ENCODE measurements at regions not wholly inside any gene's neighbourhood (a gene's known extent, or its start where the extent isn't known, plus 50 kb on each side); places are given as distances from the start of the nearest gene placed in this dataset.

- no peak overlapping the region for H2BK20ac ChIP-seq (ENCODE audit: low read depth, low read length, poor library complexity, severe bottlenecking)
- no peak overlapping the region for H2AFZ ChIP-seq (ENCODE audit: low read length)
- no peak for DNase-seq
- H3K4me1 ChIP-seq (ENCODE audit: insufficient read depth, low read length) = no peaks in the 10 kb centered on the region
- no peak overlapping the region for H3K27ac Mint-ChIP-seq
- no peak overlapping the region for H3K4me3 Mint-ChIP-seq
- no peaks in the 10 kb centered on the region for H4K20me1 ChIP-seq (ENCODE audit: control insufficient read depth, insufficient read depth, insufficient read length)
- H3K14ac ChIP-seq (ENCODE audit: insufficient read depth, low read length) = no peak overlapping the region
- H2BK12ac ChIP-seq (ENCODE audit: insufficient read length, low read depth, low read length) = no peak overlapping the region
- H3K4me2 ChIP-seq (ENCODE audit: insufficient read depth, insufficient read length, low read length) = no peak overlapping the region
- no peak overlapping the region for H2AK5ac ChIP-seq (ENCODE audit: insufficient read length, low read length)
- H3T11ph ChIP-seq (ENCODE audit: low read length) = no peak overlapping the region
- TF ChIP-seq CTCF (conservative IDR thresholded peaks at IDR 0.05) = no peak
- H3K23me2 ChIP-seq (ENCODE audit: insufficient read length, low read depth, low read length, poor library complexity, severe bottlenecking) = no peaks in the 10 kb centered on the region
- H3K27ac ChIP-seq (ENCODE audit: insufficient read length, low read depth, low read length) = no peak overlapping the region
- no peaks in the 10 kb centered on the region for H3K9me3 ChIP-seq (ENCODE audit: control insufficient read depth, low read depth, low read length)
- H3K18ac ChIP-seq (ENCODE audit: insufficient read length, low read depth, low read length) = no peak overlapping the region
- no peaks in the 10 kb centered on the region for H3K79me1 ChIP-seq (ENCODE audit: insufficient read depth, low read depth, low read length, poor library complexity, severe bottlenecking)
- H4K8ac ChIP-seq (replicated peaks; ENCODE audit: insufficient read length, low read depth, low read length) = no peak overlapping the region
- no peak overlapping the region for H3K9ac ChIP-seq (ENCODE audit: extremely low read depth, insufficient read length, low read length)
- peaks cover 5 to 10% of the 10 kb centered on the region in 2 experiments; a peak in 4 of 5 replicates for H3K9me3 Mint-ChIP-seq
- peaks cover 2% of the 10 kb centered on the region; the same call in 1 of the 2 replicates for H3K27me3 Mint-ChIP-seq (ENCODE audit: low read depth)
- no peaks in the 10 kb centered on the region for H3K79me2 ChIP-seq (ENCODE audit: insufficient read depth, low read length)
- peaks cover 3 to 6% of the 10 kb centered on the region in 2 experiments; a peak in 1 of 4 replicates for H3K4me1 Mint-ChIP-seq
- no peaks in the 10 kb centered on the region for H3K27me3 ChIP-seq (ENCODE audit: insufficient read depth, low read length)
- H4K91ac ChIP-seq (ENCODE audit: insufficient read length, low read depth, low read length) = no peak overlapping the region
- no peak overlapping the region for H2BK15ac ChIP-seq (ENCODE audit: low read depth, low read length)
- H3K36me3 Mint-ChIP-seq (ENCODE audit: insufficient read depth in 1 of 3, low read depth in 3 of 3) = peaks cover 0 to 6% (median 0%) of the 10 kb centered on the region in 3 experiments; a peak in 4 of 7 replicates
- no peak overlapping the region for H4K5ac ChIP-seq (ENCODE audit: insufficient read length, low read depth, low read length)
- no peak overlapping the region for H2BK120ac ChIP-seq (ENCODE audit: low read depth, low read length, poor library complexity, severe bottlenecking)
- no peak overlapping the region for H3K56ac ChIP-seq (ENCODE audit: insufficient read length, low read depth, low read length)
- no peak overlapping the region for H2BK5ac ChIP-seq (ENCODE audit: insufficient read length, low read length)
- H3K4ac ChIP-seq (ENCODE audit: low read depth, low read length) = no peak overlapping the region
- H3K23ac ChIP-seq (ENCODE audit: insufficient read length, low read depth, low read length) = no peak overlapping the region
These were observed 321.4 kb upstream of the ACVR2A start for GRCh38 chr2:147523415-147523814.
